PFSK-1 (cell line): ENCODE measurements at regions not wholly inside any gene's neighbourhood (a gene's known extent, or its start where the extent isn't known, plus 50 kb on each side); places are given as distances from the start of the nearest gene placed in this dataset.

Experiments used
- FOXP2 ChIP-seq: optimal IDR thresholded peaks from 2 replicates; pipeline ENCODE3; 2011; ENCODE audit warnings: borderline replicate concordance, control low read depth, inconsistent platforms; ENCODE audit not compliant: insufficient read depth; ENCODE audit errors: extremely low read length, extremely low read depth
- POLR2AphosphoS5 ChIP-seq: IDR thresholded peaks from 2 replicates; pipeline ENCODE4 v1.6.1; 2012; ENCODE audit warnings: low read depth, mild to moderate bottlenecking, control low read depth, low read length, moderate library complexity
- SIN3A ChIP-seq: IDR thresholded peaks from 2 replicates; pipeline ENCODE4 v1.6.1; 2012; ENCODE audit warnings: mild to moderate bottlenecking, low read length, moderate library complexity, borderline replicate concordance; ENCODE audit not compliant: insufficient read depth
- TAF1 ChIP-seq: IDR thresholded peaks from 2 replicates; pipeline ENCODE4 v1.6.1; 2012; ENCODE audit warnings: low read length, control low read depth, borderline replicate concordance; ENCODE audit not compliant: insufficient read depth
- TF ChIP-seq, protein P1 (sequence below), 2 experiments: IDR thresholded peaks; 2 replicates each; pipeline versions ENCODE4 v1.6.1 to v1.8.0; 2011 to 2012; ENCODE audit warnings: low read depth in 2 of 2, low read length in 2 of 2, control low read depth in 1 of 2, inconsistent platforms in 1 of 2, mild to moderate bottlenecking in 1 of 2, moderate library complexity in 1 of 2; ENCODE audit not compliant: insufficient read depth in 1 of 2

GRCh38 chr21:16117851-16118590 is 388.2 kb downstream of the USP25 start:
- TF ChIP-seq SIN3A, result no peak
- no peak for TF ChIP-seq TAF1

DNA sequence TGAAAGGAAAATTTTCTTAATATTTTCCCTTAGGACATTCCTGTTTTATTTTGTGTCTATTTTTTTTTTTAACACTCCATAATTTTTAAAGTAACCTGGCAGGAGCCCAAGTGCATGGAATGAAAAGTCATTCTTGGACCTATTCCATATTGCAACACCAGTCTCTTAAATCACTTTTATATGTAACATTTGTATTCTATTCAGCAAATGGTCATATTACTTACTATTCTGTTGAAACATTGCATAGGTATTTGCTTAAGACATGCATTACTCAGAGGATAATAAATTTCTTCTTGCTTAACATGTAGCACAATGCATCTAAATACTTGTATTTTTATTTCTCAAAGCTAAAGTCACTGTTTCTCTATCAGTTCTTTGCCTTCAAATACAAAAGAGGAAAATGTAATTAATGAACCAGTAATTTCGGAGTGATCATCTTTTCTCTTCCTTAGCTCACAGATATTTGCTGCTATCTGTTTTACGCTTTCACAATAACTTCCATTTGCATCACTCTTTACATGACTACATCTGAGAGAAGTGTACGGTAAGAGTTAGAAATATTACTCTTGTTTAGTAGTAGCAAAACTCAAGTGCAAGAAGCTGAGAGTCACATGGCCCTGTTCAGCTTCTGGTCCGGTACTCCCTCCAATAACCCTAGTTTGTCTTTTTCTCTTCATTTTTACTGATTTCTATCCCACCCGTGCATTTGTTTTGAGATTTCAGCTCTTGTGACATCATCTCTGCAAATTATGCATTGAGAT is 394.8 kb downstream of the USP25 start:
- TF ChIP-seq, protein P1, sequence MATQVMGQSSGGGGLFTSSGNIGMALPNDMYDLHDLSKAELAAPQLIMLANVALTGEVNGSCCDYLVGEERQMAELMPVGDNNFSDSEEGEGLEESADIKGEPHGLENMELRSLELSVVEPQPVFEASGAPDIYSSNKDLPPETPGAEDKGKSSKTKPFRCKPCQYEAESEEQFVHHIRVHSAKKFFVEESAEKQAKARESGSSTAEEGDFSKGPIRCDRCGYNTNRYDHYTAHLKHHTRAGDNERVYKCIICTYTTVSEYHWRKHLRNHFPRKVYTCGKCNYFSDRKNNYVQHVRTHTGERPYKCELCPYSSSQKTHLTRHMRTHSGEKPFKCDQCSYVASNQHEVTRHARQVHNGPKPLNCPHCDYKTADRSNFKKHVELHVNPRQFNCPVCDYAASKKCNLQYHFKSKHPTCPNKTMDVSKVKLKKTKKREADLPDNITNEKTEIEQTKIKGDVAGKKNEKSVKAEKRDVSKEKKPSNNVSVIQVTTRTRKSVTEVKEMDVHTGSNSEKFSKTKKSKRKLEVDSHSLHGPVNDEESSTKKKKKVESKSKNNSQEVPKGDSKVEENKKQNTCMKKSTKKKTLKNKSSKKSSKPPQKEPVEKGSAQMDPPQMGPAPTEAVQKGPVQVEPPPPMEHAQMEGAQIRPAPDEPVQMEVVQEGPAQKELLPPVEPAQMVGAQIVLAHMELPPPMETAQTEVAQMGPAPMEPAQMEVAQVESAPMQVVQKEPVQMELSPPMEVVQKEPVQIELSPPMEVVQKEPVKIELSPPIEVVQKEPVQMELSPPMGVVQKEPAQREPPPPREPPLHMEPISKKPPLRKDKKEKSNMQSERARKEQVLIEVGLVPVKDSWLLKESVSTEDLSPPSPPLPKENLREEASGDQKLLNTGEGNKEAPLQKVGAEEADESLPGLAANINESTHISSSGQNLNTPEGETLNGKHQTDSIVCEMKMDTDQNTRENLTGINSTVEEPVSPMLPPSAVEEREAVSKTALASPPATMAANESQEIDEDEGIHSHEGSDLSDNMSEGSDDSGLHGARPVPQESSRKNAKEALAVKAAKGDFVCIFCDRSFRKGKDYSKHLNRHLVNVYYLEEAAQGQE (IDR thresholded peaks at IDR 0.05; ENCODE audit: insufficient read depth in 1 of 2, low read depth in 2 of 2, low read length in 2 of 2), result no peak
- no peak for TF ChIP-seq SIN3A

DNA sequence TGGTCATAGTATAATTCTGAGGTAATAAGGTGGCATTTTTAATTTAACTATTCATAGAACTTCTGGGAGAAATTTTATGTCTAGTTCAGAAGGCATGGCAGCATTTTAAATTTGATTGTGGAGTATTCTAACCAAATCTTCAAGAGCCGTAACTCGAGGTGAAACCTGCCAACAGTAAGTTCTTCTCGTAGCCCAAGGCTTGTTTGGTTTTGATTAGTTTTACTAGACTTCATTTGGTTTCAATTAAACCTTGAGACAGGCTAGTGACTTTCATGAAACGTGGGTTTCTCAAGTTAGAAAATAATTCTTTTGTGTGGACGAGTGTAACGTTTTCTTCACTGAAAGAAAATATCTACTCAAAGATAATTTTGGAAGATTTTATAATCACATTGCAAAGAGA is 395.5 kb downstream of the USP25 start:
- TF ChIP-seq, protein P1 (IDR thresholded peaks at IDR 0.05; ENCODE audit: insufficient read depth in 1 of 2, low read depth in 2 of 2, low read length in 2 of 2), result no peak
- TF ChIP-seq FOXP2 (no peak), SIN3A (no peak), POLR2AphosphoS5 (no peak), TAF1 (no peak)

DNA sequence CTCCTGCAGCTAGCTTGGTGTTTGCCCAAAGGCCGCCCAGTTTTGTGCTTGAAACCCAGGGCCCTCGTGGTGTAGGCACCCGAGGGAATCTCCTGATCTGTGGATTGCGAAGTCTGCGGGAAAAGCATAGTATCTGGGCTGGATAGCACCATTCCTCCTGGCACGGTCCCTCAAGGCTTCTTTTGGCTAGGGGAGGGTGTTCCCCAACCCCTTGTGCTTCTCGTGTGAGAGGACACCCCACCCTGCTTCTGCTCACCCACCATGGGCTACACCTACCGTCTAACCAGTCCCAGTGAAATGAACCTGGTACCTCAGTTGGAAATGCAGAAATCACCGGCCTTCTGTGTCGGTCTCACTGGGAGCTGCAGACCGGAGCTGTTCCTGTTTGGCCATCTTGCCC is 403.5 kb downstream of the USP25 start:
- TF ChIP-seq FOXP2 (no peak), TAF1 (no peak), POLR2AphosphoS5 (no peak), SIN3A (no peak)
- TF ChIP-seq, protein P1 (IDR thresholded peaks at IDR 0.05; ENCODE audit: insufficient read depth in 1 of 2, low read depth in 2 of 2, low read length in 2 of 2), result no peak

GRCh38 chr21:16134134-16134533 is 404.4 kb downstream of the USP25 start:
- no peak for TF ChIP-seq FOXP2
- TF ChIP-seq TAF1, result no peak
- TF ChIP-seq, protein P1 (IDR thresholded peaks at IDR 0.05; ENCODE audit: insufficient read depth in 1 of 2, low read depth in 2 of 2, low read length in 2 of 2), result no peak
- no peak for TF ChIP-seq POLR2AphosphoS5
- no peak for TF ChIP-seq SIN3A
